GM23338 (cell line): ENCODE measurements at regions not wholly inside any gene's neighbourhood (a gene's known extent, or its start where the extent isn't known, plus 50 kb on each side); places are given as distances from the start of the nearest gene placed in this dataset.

Experiments
- ATAC-seq: fragments of 200-7000 bp; cut with Tn5 transposase; 3 replicates; pipeline ENCODE4 v1.9.1; 2020
- DNase-seq: peaks from one replicate; pipeline ENCODE4 v3.0.0-alpha.2; 2015; ENCODE audit warnings: low spot score
- H2AFZ ChIP-seq: fragments of 200-600 bp; sonication (generic); 2 replicates; pipeline ENCODE4 v1.8.0; 2016; ENCODE audit warnings: antibody characterized with exemption, mild to moderate bottlenecking, moderate library complexity
- H3F3A ChIP-seq: fragments of 200-600 bp; sonication (generic); replicated peaks from 2 replicates; pipeline ENCODE4 v1.8.0; 2017; ENCODE audit warnings: antibody characterized with exemption, mixed run types, low read depth
- H3K27ac ChIP-seq: fragments of 200-600 bp; sonication (generic); 2 replicates; pipeline ENCODE4 v1.6.1; 2016; ENCODE audit warnings: low read depth
- H3K27me3 ChIP-seq: fragments of 200-600 bp; sonication (generic); 2 replicates; pipeline ENCODE4 v1.8.0; 2016; ENCODE audit warnings: mild to moderate bottlenecking, mixed run types, moderate library complexity; ENCODE audit not compliant: insufficient read depth
- H3K36me3 ChIP-seq: fragments of 200-600 bp; sonication (generic); 2 replicates; pipeline ENCODE4 v1.8.0; 2016; ENCODE audit warnings: mild to moderate bottlenecking; ENCODE audit not compliant: insufficient read depth
- H3K4me1 ChIP-seq: fragments of 200-600 bp; sonication (generic); 2 replicates; pipeline ENCODE4 v1.8.0; 2016; ENCODE audit warnings: mild to moderate bottlenecking, moderate library complexity; ENCODE audit not compliant: insufficient read depth
- H3K4me2 ChIP-seq: fragments of 200-600 bp; sonication (generic); 2 replicates; pipeline ENCODE4 v1.7.1; 2017; ENCODE audit warnings: mixed run types
- H3K4me3 ChIP-seq: fragments of 200-600 bp; sonication (generic); 2 replicates; pipeline ENCODE4 v1.6.1; 2016; ENCODE audit warnings: mixed run types
- H3K79me2 ChIP-seq: fragments of 200-600 bp; sonication (generic); replicated peaks from 2 replicates; pipeline ENCODE4 v1.8.0; 2017; ENCODE audit warnings: mild to moderate bottlenecking; ENCODE audit not compliant: insufficient read depth
- H3K9me2 ChIP-seq: fragments of 200-600 bp; sonication (generic); 2 replicates; pipeline ENCODE4 v1.8.0; 2017; ENCODE audit not compliant: insufficient read depth
- H4K20me1 ChIP-seq: fragments of 200-600 bp; sonication (generic); replicated peaks from 2 replicates; pipeline ENCODE4 v1.8.0; 2017; ENCODE audit warnings: mild to moderate bottlenecking; ENCODE audit not compliant: insufficient read depth
- H3K27ac Mint-ChIP-seq: 2 replicates; pipeline ENCODE4 v1.8.0; 2020; ENCODE audit warnings: inconsistent platforms, mild to moderate bottlenecking, moderate library complexity, mixed read lengths
- H3K27me3 Mint-ChIP-seq: 3 replicates; pipeline ENCODE4 v1.8.0; 2022; ENCODE audit warnings: low read depth, mild to moderate bottlenecking, moderate library complexity, mixed read lengths, inconsistent platforms; ENCODE audit not compliant: insufficient read depth, poor library complexity
- H3K36me3 Mint-ChIP-seq: 3 replicates; pipeline ENCODE4 v1.8.0; 2021; ENCODE audit warnings: low read depth, mild to moderate bottlenecking, inconsistent platforms, moderate library complexity, mixed read lengths
- H3K4me1 Mint-ChIP-seq: 3 replicates; pipeline ENCODE4 v1.8.0; 2020; ENCODE audit warnings: mild to moderate bottlenecking, inconsistent platforms, mixed read lengths
- H3K4me3 Mint-ChIP-seq: 3 replicates; pipeline ENCODE4 v1.8.0; 2021; ENCODE audit warnings: moderate library complexity, mild to moderate bottlenecking, inconsistent platforms, mixed read lengths
- H3K9me3 Mint-ChIP-seq: 3 replicates; pipeline ENCODE4 v1.8.0; 2020; ENCODE audit warnings: moderate library complexity, mild to moderate bottlenecking, inconsistent platforms, mixed read lengths
- JUNB ChIP-seq: IDR thresholded peaks from one replicate; pipeline ENCODE4 v1.6.1; 2016; ENCODE audit warnings: antibody characterized with exemption; ENCODE audit not compliant: unreplicated experiment
- POLR2AphosphoS5 ChIP-seq: IDR thresholded peaks from 2 replicates; pipeline ENCODE4 v1.6.1; 2016; ENCODE audit warnings: antibody characterized with exemption, low read depth
- ZNF114 ChIP-seq: fragments of 250-450 bp; sonication (Bioruptor Pico); IDR thresholded peaks from 2 replicates; pipeline ENCODE4 v1.5.0; 2020; ENCODE audit warnings: mild to moderate bottlenecking, moderate library complexity
- ZNF331 ChIP-seq: fragments of 250-450 bp; sonication (Bioruptor Pico); IDR thresholded peaks from 2 replicates; pipeline ENCODE4 v1.5.0; 2020; ENCODE audit warnings: low read depth, mild to moderate bottlenecking, moderate library complexity
- TF ChIP-seq, protein P1 (sequence below): fragments of 250-450 bp; sonication (Bioruptor Pico); IDR thresholded peaks from 2 replicates; pipeline ENCODE4 v1.5.0; 2020; ENCODE audit warnings: mild to moderate bottlenecking, moderate library complexity
- TF ChIP-seq, protein P2 (sequence below): IDR thresholded peaks from 2 replicates; pipeline ENCODE4 v1.6.1; 2016; ENCODE audit warnings: antibody characterized with exemption

DNA sequence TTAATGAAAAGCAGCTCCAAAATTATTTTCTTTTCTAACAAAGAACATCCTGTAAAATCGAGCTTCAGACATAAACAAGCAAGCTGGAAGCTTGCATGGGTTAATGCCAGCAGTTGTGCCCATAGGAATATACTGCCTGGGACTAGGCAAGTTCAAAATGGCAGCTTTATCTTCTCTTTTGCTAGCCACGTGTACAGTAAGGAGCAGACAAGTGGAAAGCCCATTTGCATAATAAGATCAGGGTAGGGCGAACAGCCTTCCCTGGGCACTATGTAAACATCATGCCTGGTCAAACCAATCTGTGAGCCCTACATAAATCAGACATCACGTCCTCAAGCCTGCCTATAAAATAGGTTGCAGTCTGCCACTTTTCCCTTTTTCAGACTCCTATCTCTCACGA, 489.7 kb downstream of the RFC3 start:
- Histone ChIP-seq H3K36me3 (no peaks in the 10 kb centered on the region), H4K20me1 (no peaks in the 10 kb centered on the region), H3K4me3 (no peak overlapping the region), H2AFZ (no peak overlapping the region), H3K4me1 (no peaks in the 10 kb centered on the region), H3K27me3 (no peaks in the 10 kb centered on the region), H3K4me2 (no peak overlapping the region), H3K79me2 (no peaks in the 10 kb centered on the region), H3F3A (no peaks in the 10 kb centered on the region), H3K9me2 (no peaks in the 10 kb centered on the region), H3K27ac (no peak overlapping the region)
- H3K4me1 Mint-ChIP-seq, result no peaks in the 10 kb centered on the region
- no peaks in the 10 kb centered on the region for H3K36me3 Mint-ChIP-seq
- DNase-seq (no peak), ATAC-seq (no peak)
- no peak for TF ChIP-seq POLR2AphosphoS5
- TF ChIP-seq, protein P1, sequence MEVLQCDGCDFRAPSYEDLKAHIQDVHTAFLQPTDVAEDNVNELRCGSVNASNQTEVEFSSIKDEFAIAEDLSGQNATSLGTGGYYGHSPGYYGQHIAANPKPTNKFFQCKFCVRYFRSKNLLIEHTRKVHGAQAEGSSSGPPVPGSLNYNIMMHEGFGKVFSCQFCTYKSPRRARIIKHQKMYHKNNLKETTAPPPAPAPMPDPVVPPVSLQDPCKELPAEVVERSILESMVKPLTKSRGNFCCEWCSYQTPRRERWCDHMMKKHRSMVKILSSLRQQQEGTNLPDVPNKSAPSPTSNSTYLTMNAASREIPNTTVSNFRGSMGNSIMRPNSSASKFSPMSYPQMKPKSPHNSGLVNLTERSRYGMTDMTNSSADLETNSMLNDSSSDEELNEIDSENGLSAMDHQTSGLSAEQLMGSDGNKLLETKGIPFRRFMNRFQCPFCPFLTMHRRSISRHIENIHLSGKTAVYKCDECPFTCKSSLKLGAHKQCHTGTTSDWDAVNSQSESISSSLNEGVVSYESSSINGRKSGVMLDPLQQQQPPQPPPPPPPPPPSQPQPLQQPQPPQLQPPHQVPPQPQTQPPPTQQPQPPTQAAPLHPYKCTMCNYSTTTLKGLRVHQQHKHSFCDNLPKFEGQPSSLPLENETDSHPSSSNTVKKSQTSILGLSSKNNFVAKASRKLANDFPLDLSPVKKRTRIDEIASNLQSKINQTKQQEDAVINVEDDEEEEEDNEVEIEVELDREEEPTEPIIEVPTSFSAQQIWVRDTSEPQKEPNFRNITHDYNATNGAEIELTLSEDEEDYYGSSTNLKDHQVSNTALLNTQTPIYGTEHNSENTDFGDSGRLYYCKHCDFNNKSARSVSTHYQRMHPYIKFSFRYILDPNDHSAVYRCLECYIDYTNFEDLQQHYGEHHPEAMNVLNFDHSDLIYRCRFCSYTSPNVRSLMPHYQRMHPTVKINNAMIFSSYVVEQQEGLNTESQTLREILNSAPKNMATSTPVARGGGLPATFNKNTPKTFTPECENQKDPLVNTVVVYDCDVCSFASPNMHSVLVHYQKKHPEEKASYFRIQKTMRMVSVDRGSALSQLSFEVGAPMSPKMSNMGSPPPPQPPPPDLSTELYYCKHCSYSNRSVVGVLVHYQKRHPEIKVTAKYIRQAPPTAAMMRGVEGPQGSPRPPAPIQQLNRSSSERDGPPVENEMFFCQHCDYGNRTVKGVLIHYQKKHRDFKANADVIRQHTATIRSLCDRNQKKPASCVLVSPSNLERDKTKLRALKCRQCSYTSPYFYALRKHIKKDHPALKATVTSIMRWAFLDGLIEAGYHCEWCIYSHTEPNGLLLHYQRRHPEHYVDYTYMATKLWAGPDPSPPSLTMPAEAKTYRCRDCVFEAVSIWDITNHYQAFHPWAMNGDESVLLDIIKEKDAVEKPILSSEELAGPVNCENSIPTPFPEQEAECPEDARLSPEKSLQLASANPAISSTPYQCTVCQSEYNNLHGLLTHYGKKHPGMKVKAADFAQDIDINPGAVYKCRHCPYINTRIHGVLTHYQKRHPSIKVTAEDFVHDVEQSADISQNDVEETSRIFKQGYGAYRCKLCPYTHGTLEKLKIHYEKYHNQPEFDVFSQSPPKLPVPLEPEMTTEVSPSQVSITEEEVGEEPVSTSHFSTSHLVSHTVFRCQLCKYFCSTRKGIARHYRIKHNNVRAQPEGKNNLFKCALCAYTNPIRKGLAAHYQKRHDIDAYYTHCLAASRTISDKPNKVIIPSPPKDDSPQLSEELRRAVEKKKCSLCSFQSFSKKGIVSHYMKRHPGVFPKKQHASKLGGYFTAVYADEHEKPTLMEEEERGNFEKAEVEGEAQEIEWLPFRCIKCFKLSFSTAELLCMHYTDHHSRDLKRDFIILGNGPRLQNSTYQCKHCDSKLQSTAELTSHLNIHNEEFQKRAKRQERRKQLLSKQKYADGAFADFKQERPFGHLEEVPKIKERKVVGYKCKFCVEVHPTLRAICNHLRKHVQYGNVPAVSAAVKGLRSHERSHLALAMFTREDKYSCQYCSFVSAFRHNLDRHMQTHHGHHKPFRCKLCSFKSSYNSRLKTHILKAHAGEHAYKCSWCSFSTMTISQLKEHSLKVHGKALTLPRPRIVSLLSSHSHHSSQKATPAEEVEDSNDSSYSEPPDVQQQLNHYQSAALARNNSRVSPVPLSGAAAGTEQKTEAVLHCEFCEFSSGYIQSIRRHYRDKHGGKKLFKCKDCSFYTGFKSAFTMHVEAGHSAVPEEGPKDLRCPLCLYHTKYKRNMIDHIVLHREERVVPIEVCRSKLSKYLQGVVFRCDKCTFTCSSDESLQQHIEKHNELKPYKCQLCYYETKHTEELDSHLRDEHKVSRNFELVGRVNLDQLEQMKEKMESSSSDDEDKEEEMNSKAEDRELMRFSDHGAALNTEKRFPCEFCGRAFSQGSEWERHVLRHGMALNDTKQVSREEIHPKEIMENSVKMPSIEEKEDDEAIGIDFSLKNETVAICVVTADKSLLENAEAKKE, result no peak
- peaks cover 3% of the 10 kb centered on the region for H3K27me3 Mint-ChIP-seq
- no peak overlapping the region for H3K27ac Mint-ChIP-seq
- no peaks in the 10 kb centered on the region for H3K9me3 Mint-ChIP-seq
- H3K4me3 Mint-ChIP-seq, result no peak overlapping the region

- H3K79me2 ChIP-seq, result no peaks in the 10 kb centered on the region
- no peak overlapping the region for H3K4me2 ChIP-seq
- Mint-ChIP-seq H3K4me3 (no peak overlapping the region), H3K27me3 (peaks cover 3% of the 10 kb centered on the region), H3K27ac (no peak overlapping the region), H3K4me1 (no peaks in the 10 kb centered on the region), H3K36me3 (no peaks in the 10 kb centered on the region), H3K9me3 (no peaks in the 10 kb centered on the region)
- H3K9me2 ChIP-seq, result no peaks in the 10 kb centered on the region
- H3K4me1 ChIP-seq, result no peaks in the 10 kb centered on the region
- no peak for DNase-seq
- no peaks in the 10 kb centered on the region for H3K27me3 ChIP-seq
- H3K36me3 ChIP-seq, result no peaks in the 10 kb centered on the region
- no peak overlapping the region for H3K4me3 ChIP-seq
- H2AFZ ChIP-seq, result no peak overlapping the region
- no peak overlapping the region for H3K27ac ChIP-seq
- H4K20me1 ChIP-seq, result no peaks in the 10 kb centered on the region
- H3F3A ChIP-seq, result no peaks in the 10 kb centered on the region
- no peak for ATAC-seq
- TF ChIP-seq ZNF114 (CRISPR knock-in tag), result no peak
- TF ChIP-seq, protein P1, result no peak
- no peak for TF ChIP-seq ZNF331 (CRISPR knock-in tag)
- no peak for TF ChIP-seq JUNB
- TF ChIP-seq, protein P2, sequence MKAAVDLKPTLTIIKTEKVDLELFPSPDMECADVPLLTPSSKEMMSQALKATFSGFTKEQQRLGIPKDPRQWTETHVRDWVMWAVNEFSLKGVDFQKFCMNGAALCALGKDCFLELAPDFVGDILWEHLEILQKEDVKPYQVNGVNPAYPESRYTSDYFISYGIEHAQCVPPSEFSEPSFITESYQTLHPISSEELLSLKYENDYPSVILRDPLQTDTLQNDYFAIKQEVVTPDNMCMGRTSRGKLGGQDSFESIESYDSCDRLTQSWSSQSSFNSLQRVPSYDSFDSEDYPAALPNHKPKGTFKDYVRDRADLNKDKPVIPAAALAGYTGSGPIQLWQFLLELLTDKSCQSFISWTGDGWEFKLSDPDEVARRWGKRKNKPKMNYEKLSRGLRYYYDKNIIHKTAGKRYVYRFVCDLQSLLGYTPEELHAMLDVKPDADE, result no peak
Measured at GRCh38 chr13:34308725-34309124, 490.8 kb downstream of the RFC3 start.
